ENCODE measurements at regions not wholly inside any gene's neighbourhood (a gene's known extent, or its start where the extent isn't known, plus 50 kb on each side); places are given as distances from the start of the nearest gene placed in this dataset.
A peak's percentile ranks its signal among the peaks of the same experiment; 100 is the strongest.

GRCh38 chr12:68497702-68498101 lies 113.0 kb upstream of the RAP1B start:
- Mint-ChIP-seq H3K4me3 (ENCODE audit: unreplicated experiment) (no peak overlapping the region), H3K27ac (ENCODE audit: unreplicated experiment) (peak overlapping the region; percentile 75)
- no peak for DNase-seq (ENCODE audit: low spot score)

GRCh38 chr12:68498736-68499135 lies 112.0 kb upstream of the RAP1B start:
- Mint-ChIP-seq H3K4me1 (ENCODE audit: low read depth) (peaks cover 30% of the 10 kb centered on the region), H3K27me3 (ENCODE audit: low read depth) (no peaks in the 10 kb centered on the region), H3K9me3 (ENCODE audit: low read depth) (peaks cover 3% of the 10 kb centered on the region), H3K27ac (ENCODE audit: unreplicated experiment) (no peak overlapping the region), H3K36me3 (ENCODE audit: low read depth) (no peaks in the 10 kb centered on the region), H3K4me3 (ENCODE audit: unreplicated experiment) (no peak overlapping the region)
- DNase-seq (ENCODE audit: low spot score), result no peak
- no peak for TF ChIP-seq CTCF (IDR thresholded peaks at IDR 0.05)

More at GRCh38 chr12:68497702-68498101, 113.0 kb upstream of the RAP1B start:
- Mint-ChIP-seq H3K36me3 (ENCODE audit: low read depth) (no peaks in the 10 kb centered on the region), H3K27me3 (ENCODE audit: low read depth) (no peaks in the 10 kb centered on the region), H3K4me1 (ENCODE audit: low read depth) (peaks cover 30% of the 10 kb centered on the region), H3K9me3 (ENCODE audit: low read depth) (peaks cover 3% of the 10 kb centered on the region)
- TF ChIP-seq CTCF (IDR thresholded peaks at IDR 0.05), result no peak

GRCh38 chr12:68499616-68500015 lies 111.1 kb upstream of the RAP1B start:
- H3K4me1 Mint-ChIP-seq (ENCODE audit: low read depth), result peaks cover 30% of the 10 kb centered on the region
- H3K27me3 Mint-ChIP-seq (ENCODE audit: low read depth), result no peaks in the 10 kb centered on the region
- no peak for DNase-seq (ENCODE audit: low spot score)

GRCh38 chr12:68501226-68501625 lies 109.5 kb upstream of the RAP1B start:
- no peaks in the 10 kb centered on the region for H3K27me3 Mint-ChIP-seq (ENCODE audit: low read depth)
- no peak for TF ChIP-seq CTCF (IDR thresholded peaks at IDR 0.05)
- no peak overlapping the region for H3K4me3 Mint-ChIP-seq (ENCODE audit: unreplicated experiment)
- H3K36me3 Mint-ChIP-seq (ENCODE audit: low read depth), result no peaks in the 10 kb centered on the region
- DNase-seq (ENCODE audit: low spot score), result no peak
- H3K9me3 Mint-ChIP-seq (ENCODE audit: low read depth), result peaks cover 3% of the 10 kb centered on the region
- H3K4me1 Mint-ChIP-seq (ENCODE audit: low read depth), result peaks cover 23% of the 10 kb centered on the region
- no peak overlapping the region for H3K27ac Mint-ChIP-seq (ENCODE audit: unreplicated experiment)

More at GRCh38 chr12:68499616-68500015, 111.1 kb upstream of the RAP1B start:
- no peak overlapping the region for H3K4me3 Mint-ChIP-seq (ENCODE audit: unreplicated experiment)
- no peaks in the 10 kb centered on the region for H3K36me3 Mint-ChIP-seq (ENCODE audit: low read depth)
- TF ChIP-seq CTCF (IDR thresholded peaks at IDR 0.05), result no peak
- H3K27ac Mint-ChIP-seq (ENCODE audit: unreplicated experiment), result no peak overlapping the region
- H3K9me3 Mint-ChIP-seq (ENCODE audit: low read depth), result peaks cover 3% of the 10 kb centered on the region

- H3K27ac Mint-ChIP-seq (ENCODE audit: unreplicated experiment), result peak overlapping the region; percentile 57
- no peak overlapping the region for H3K4me3 Mint-ChIP-seq (ENCODE audit: unreplicated experiment)
- H3K4me1 Mint-ChIP-seq (ENCODE audit: low read depth), result peaks cover 23% of the 10 kb centered on the region
- no peaks in the 10 kb centered on the region for H3K9me3 Mint-ChIP-seq (ENCODE audit: low read depth)
- no peak for DNase-seq (ENCODE audit: low spot score)
- no peak for TF ChIP-seq CTCF (IDR thresholded peaks at IDR 0.05)
- no peaks in the 10 kb centered on the region for H3K27me3 Mint-ChIP-seq (ENCODE audit: low read depth)
- H3K36me3 Mint-ChIP-seq (ENCODE audit: low read depth), result no peaks in the 10 kb centered on the region
These were observed 104.7 kb upstream of the RAP1B start for GRCh38 chr12:68505970-68506369.

Data from chondrocyte (in vitro differentiated cells).